Keratinocyte (primary cell): ENCODE measurements at regions not wholly inside any gene's neighbourhood (a gene's known extent, or its start where the extent isn't known, plus 50 kb on each side); places are given as distances from the start of the nearest gene placed in this dataset.

Source experiments
- DNase-seq: peaks from one replicate; pipeline ENCODE4 v3.0.0-alpha.2; 2011; ENCODE audit warnings: low read depth, missing footprints, low spot score
- FAIRE-seq: peaks from 2 replicates; lab custom pipeline; 2011; peaks lifted over from hg19 to GRCh38; lab: Jason Lieb, UNC
- H2AFZ ChIP-seq: 2 replicates; pipeline ENCODE4 v1.6.0; 2012; ENCODE audit warnings: low read length, control low read depth, inconsistent platforms; ENCODE audit not compliant: control insufficient read depth
- H3K27ac ChIP-seq: 2 replicates; pipeline ENCODE4 v1.5.1; 2011; ENCODE audit warnings: low read length; ENCODE audit not compliant: control insufficient read depth, insufficient read depth
- H3K27me3 ChIP-seq: 3 replicates; pipeline ENCODE4 v1.6.0; 2011; ENCODE audit warnings: low read length; ENCODE audit not compliant: control insufficient read depth, insufficient read depth; ENCODE audit errors: extremely low read depth
- H3K36me3 ChIP-seq, 2 experiments: 2 replicates in 1 of 2; 3 replicates in 1 of 2; pipeline ENCODE4 v1.5.1; 2011; ENCODE audit warnings: low read length in 2 of 2, mild to moderate bottlenecking in 1 of 2; ENCODE audit not compliant: control insufficient read depth in 2 of 2, insufficient read depth in 2 of 2; ENCODE audit errors: extremely low read depth in 1 of 2
- H3K4me1 ChIP-seq: 3 replicates; pipeline ENCODE4 v1.5.1; 2011; ENCODE audit warnings: low read length; ENCODE audit not compliant: control insufficient read depth, insufficient read depth; ENCODE audit errors: extremely low read depth
- H3K4me2 ChIP-seq: 3 replicates; pipeline ENCODE4 v1.6.0; 2011; ENCODE audit warnings: low read depth, low read length; ENCODE audit not compliant: control insufficient read depth, insufficient read depth; ENCODE audit errors: extremely low read depth
- H3K4me3 ChIP-seq, 3 experiments: fragments of 200-600 bp in 1 of 3; sonication (generic) in 1 of 3; 2 replicates in 2 of 3; 3 replicates in 1 of 3; pipeline ENCODE4 v1.5.1; 2011 to 2016; ENCODE audit warnings: low read length in 3 of 3, mild to moderate bottlenecking in 3 of 3, control low read depth in 2 of 3, inconsistent platforms in 1 of 3, low read depth in 1 of 3, mixed read lengths in 1 of 3, mixed run types in 1 of 3, moderate library complexity in 1 of 3; ENCODE audit not compliant: control insufficient read depth in 2 of 3, insufficient read depth in 2 of 3; ENCODE audit errors: extremely low read depth in 1 of 3
- H3K79me2 ChIP-seq: 2 replicates; pipeline ENCODE4 v1.6.0; 2012; ENCODE audit warnings: low read length; ENCODE audit not compliant: control insufficient read depth, insufficient read depth
- H3K9ac ChIP-seq: 3 replicates; pipeline ENCODE4 v1.6.0; 2011; ENCODE audit warnings: low read length; ENCODE audit not compliant: control insufficient read depth, insufficient read depth; ENCODE audit errors: extremely low read depth
- H3K9me1 ChIP-seq: 3 replicates; pipeline ENCODE4 v1.6.0; 2011; ENCODE audit warnings: low read length; ENCODE audit not compliant: control insufficient read depth, insufficient read depth; ENCODE audit errors: extremely low read depth
- H3K9me3 ChIP-seq: 2 replicates; pipeline ENCODE4 v1.5.1; 2012; ENCODE audit warnings: low read depth, low read length; ENCODE audit not compliant: control insufficient read depth
- H4K20me1 ChIP-seq: 3 replicates; pipeline ENCODE4 v1.6.0; 2011; ENCODE audit warnings: low read length; ENCODE audit not compliant: control insufficient read depth, insufficient read depth; ENCODE audit errors: extremely low read depth
- CTCF ChIP-seq, 3 experiments: IDR thresholded peaks in 1 of 3; conservative IDR thresholded peaks in 1 of 3; optimal IDR thresholded peaks in 1 of 3; 2 replicates in 2 of 3; 3 replicates in 1 of 3; pipeline versions ENCODE3 to v1.5.1; 2011; ENCODE audit warnings: low read length in 3 of 3, mild to moderate bottlenecking in 3 of 3, moderate library complexity in 2 of 3, control low read depth in 1 of 3, inconsistent platforms in 1 of 3; ENCODE audit not compliant: insufficient read depth in 2 of 3; ENCODE audit errors: extremely low read depth in 1 of 3
- EZH2 ChIP-seq: IDR thresholded peaks from one replicate; pipeline ENCODE4 v1.6.1; 2012; ENCODE audit warnings: inconsistent platforms, mild to moderate bottlenecking, low read length, moderate library complexity
- dilution Hi-C: fragments of 300-500 bp; cut with MboI; formaldehyde crosslinking; loops from one replicate; pipeline ENCODE4 v1.7.0; 2020; ENCODE audit warnings: low sequenced_read_pairs; ENCODE audit not compliant: extremely low pct_ligation_motif_present

- Histone ChIP-seq H2AFZ (peak overlapping the region; percentile 93), H3K27ac (peak overlapping the region; percentile 53), H3K9me3 (no peaks in the 10 kb centered on the region), H3K9me1 (no peaks in the 10 kb centered on the region), H3K9ac (peak overlapping the region; percentile 60), H3K79me2 (no peaks in the 10 kb centered on the region), H3K27me3 (no peaks in the 10 kb centered on the region), H3K4me3 (peak overlapping the region in 1 of 3 experiments; percentile 3), H3K4me1 (peaks cover 20% of the 10 kb centered on the region), H3K4me2 (peak overlapping the region; percentile 77), H4K20me1 (no peaks in the 10 kb centered on the region), H3K36me3 (no peaks in the 10 kb centered on the region)
- TF ChIP-seq EZH2 (no peak), CTCF (optimal IDR thresholded peaks at IDR 0.05 in 1 of 3, IDR thresholded peaks at IDR 0.05 in 1 of 3, conservative IDR thresholded peaks at IDR 0.05 in 1 of 3; ENCODE audit: extremely low read depth in 1 of 3, insufficient read depth in 2 of 3, low read length in 3 of 3) (no peak)
- peak; percentile 56 for DNase-seq
- FAIRE-seq: peak; percentile 79
- dilution Hi-C loops: no loop called here
Measured at GRCh38 chr16:54341892-54342776, 55.5 kb upstream of the IRX3 start.

DNA sequence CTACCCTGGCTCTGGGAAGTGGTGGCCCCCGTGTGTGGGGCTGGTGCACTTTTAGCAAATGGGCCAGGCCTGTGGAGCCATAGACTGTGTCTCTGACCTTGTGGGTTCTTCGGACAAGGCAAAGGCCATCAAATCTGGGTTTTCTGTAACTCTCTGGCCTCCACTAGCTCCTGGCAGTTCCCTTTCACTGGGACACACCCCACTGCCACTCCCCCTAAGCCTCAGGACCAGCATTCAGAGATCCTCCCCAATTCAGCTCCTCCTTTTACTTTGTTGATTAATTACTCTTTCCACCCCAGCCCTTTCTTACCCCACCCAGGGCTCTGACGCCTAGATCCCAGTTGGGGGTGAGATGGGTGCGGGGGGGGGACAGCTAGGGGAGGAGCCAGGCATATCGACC, 53.9 kb upstream of the IRX3 start:
- Histone ChIP-seq H3K9me1 (no peaks in the 10 kb centered on the region), H3K27ac (no peak overlapping the region), H3K27me3 (no peaks in the 10 kb centered on the region), H3K4me1 (peaks cover 20% of the 10 kb centered on the region), H3K79me2 (no peaks in the 10 kb centered on the region), H3K36me3 (no peaks in the 10 kb centered on the region), H2AFZ (no peak overlapping the region), H4K20me1 (no peaks in the 10 kb centered on the region), H3K9ac (no peak overlapping the region), H3K9me3 (no peaks in the 10 kb centered on the region), H3K4me2 (no peak overlapping the region), H3K4me3 (no peak overlapping the region)
- dilution Hi-C loops: no loop called here
- no peak for TF ChIP-seq CTCF (optimal IDR thresholded peaks at IDR 0.05 in 1 of 3, IDR thresholded peaks at IDR 0.05 in 1 of 3, conservative IDR thresholded peaks at IDR 0.05 in 1 of 3; ENCODE audit: extremely low read depth in 1 of 3, insufficient read depth in 2 of 3, low read length in 3 of 3)
- TF ChIP-seq EZH2: no peak
- DNase-seq: no peak
- no peak for FAIRE-seq
